ENCODE measurements at regions not wholly inside any gene's neighbourhood (a gene's known extent, or its start where the extent isn't known, plus 50 kb on each side); places are given as distances from the start of the nearest gene placed in this dataset.

DNA sequence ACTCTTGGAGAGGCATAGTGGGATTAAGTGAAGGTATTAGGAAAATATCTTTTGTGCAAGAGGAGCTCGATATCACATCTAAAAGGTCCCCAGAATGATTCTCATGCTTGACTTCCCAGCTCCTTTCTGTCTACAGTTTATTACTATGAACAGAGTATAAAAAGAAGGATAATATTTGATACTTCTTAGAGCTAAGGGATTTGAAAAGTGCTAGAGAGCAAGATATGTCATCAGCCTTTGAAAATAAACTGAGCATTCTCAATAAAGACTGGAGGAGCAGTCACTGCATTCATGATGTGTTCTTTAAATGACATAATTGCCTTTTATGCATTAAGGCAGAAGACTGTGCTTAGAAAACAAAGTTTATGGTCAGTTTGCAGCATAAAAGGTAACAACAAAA lies 543.2 kb upstream of the NRXN1 start:
- intact Hi-C loops (cut with DNase I) = no loop called here
- H3K36me3 ChIP-seq = no peaks in the 10 kb centered on the region
- DNase-seq (no peak), ATAC-seq (no peak)
- WGBS (ENCODE audit: insufficient coverage, low coverage, low lambda C conversion rate, missing lambda C conversion rate) = 53% methylated on average over 1 of the region's 1 CpG
- H3K4me1 ChIP-seq = no peaks in the 10 kb centered on the region
- H3K4me3 ChIP-seq = no peak overlapping the region
- H3K9me3 ChIP-seq = no peaks in the 10 kb centered on the region
- TF ChIP-seq POLR2A (IDR thresholded peaks at IDR 0.05) = no peak
- TF ChIP-seq, protein P1, sequence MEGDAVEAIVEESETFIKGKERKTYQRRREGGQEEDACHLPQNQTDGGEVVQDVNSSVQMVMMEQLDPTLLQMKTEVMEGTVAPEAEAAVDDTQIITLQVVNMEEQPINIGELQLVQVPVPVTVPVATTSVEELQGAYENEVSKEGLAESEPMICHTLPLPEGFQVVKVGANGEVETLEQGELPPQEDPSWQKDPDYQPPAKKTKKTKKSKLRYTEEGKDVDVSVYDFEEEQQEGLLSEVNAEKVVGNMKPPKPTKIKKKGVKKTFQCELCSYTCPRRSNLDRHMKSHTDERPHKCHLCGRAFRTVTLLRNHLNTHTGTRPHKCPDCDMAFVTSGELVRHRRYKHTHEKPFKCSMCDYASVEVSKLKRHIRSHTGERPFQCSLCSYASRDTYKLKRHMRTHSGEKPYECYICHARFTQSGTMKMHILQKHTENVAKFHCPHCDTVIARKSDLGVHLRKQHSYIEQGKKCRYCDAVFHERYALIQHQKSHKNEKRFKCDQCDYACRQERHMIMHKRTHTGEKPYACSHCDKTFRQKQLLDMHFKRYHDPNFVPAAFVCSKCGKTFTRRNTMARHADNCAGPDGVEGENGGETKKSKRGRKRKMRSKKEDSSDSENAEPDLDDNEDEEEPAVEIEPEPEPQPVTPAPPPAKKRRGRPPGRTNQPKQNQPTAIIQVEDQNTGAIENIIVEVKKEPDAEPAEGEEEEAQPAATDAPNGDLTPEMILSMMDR (IDR thresholded peaks at IDR 0.05) = no peak
- H3K27ac ChIP-seq = no peak overlapping the region
- no peaks in the 10 kb centered on the region for H3K27me3 ChIP-seq

DNA sequence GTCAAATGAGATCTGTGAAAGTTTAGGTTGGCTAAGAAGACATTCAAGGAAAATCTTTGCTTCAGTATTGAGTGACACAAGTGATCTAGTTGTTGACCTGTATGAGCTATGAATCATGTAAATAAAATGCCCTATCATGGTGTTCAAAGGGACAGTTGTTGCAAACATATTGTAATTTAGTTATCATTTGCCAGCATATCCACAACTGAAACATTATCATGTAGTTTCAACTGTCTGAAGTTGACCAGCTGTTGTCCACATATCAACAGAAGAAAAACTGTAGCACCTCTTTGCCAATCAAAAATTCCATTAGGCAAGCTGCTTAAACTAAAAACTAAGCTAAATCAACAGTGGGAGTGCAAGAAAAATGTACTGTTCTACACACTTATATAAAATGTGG lies 527.1 kb upstream of the NRXN1 start:
- H3K9me3 ChIP-seq = no peaks in the 10 kb centered on the region
- TF ChIP-seq, protein P1 (IDR thresholded peaks at IDR 0.05) = no peak
- TF ChIP-seq POLR2A (IDR thresholded peaks at IDR 0.05) = no peak
- no peak for ATAC-seq

DNA sequence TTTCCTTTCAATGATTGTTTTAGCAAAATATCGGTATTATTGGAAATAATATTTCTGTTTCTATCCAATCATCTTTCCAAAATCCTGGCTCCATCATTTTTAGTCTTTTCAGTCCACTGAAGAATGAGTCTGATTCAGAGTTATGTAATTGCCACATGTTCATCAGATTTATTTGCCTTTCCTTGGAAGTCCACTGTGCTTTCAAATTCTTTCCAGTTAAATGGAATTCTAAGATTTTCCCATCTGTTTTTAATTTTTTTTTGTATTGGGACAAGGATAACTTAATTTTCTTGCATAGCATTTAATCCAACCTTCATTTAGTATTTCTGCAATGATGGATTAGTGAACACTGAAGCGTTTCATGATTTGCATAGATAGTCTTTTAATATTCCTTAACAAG lies 521.5 kb upstream of the NRXN1 start:
- no peak for ATAC-seq
- intact Hi-C loops (cut with DNase I) = no loop called here
- Histone ChIP-seq H3K9me3 (no peaks in the 10 kb centered on the region), H3K27me3 (no peaks in the 10 kb centered on the region), H3K4me1 (no peaks in the 10 kb centered on the region), H3K27ac (no peak overlapping the region), H3K36me3 (no peaks in the 10 kb centered on the region), H3K4me3 (no peak overlapping the region)
- TF ChIP-seq, protein P1 (IDR thresholded peaks at IDR 0.05) = no peak
- TF ChIP-seq POLR2A (IDR thresholded peaks at IDR 0.05) = no peak
- DNase-seq = no peak
- WGBS (ENCODE audit: insufficient coverage, low coverage, low lambda C conversion rate, missing lambda C conversion rate) = 64% methylated on average over 2 of the region's 2 CpGs

More for the DNA sequence above, 527.1 kb upstream of the NRXN1 start:
- no peak overlapping the region for H3K27ac ChIP-seq
- no peaks in the 10 kb centered on the region for H3K27me3 ChIP-seq
- H3K4me3 ChIP-seq = no peak overlapping the region
- DNase-seq = no peak
- no peaks in the 10 kb centered on the region for H3K4me1 ChIP-seq
- no peaks in the 10 kb centered on the region for H3K36me3 ChIP-seq
- intact Hi-C loops (cut with DNase I) = no loop called here

DNA sequence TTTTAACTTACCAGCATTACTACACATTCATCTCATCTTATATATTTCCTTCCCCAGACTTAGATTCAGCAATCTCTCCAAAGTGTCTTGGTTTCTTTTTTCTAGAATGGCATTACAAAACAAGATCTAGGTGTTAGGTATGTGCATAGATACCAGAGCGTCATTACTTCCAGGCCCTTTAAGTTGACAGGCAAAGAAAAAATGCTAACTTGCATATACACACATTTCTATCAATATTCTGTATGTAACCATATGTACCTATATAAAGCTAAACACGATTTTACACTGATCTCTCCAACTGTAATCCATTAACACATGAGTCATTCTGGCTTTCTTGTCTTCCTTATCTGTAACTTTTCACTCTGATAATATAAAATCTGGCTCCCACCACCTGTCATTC lies 503.8 kb upstream of the NRXN1 start:
- Histone ChIP-seq H3K4me1 (no peaks in the 10 kb centered on the region), H3K27ac (no peak overlapping the region), H3K36me3 (no peaks in the 10 kb centered on the region), H3K27me3 (no peaks in the 10 kb centered on the region), H3K9me3 (no peaks in the 10 kb centered on the region), H3K4me3 (no peak overlapping the region)
- DNase-seq (no peak), ATAC-seq (no peak)
- TF ChIP-seq, protein P1 (IDR thresholded peaks at IDR 0.05) = no peak
- TF ChIP-seq POLR2A (IDR thresholded peaks at IDR 0.05) = no peak
- intact Hi-C loops (cut with DNase I) = no loop called here
- 42% methylated on average over 2 of the region's 2 CpGs for WGBS (ENCODE audit: insufficient coverage, low coverage, low lambda C conversion rate, missing lambda C conversion rate)

DNA sequence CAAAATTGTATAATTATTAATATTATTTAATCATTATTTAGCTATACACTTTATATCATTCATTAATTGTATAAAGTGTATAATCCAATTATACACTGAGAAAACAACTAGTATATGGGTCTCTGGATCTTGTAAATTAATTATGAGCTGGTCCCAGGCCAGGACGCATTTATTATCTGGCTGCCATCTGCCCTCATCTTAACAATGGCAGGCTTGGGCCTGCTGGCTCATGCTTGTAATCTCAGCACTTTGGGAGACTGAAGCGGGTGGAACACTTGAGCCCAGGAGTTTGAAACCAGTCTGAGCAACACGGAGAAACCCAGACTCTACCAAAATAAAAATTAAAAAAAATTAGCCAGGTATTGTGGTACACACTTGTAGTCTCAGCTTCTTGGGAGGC lies 502.2 kb upstream of the NRXN1 start:
- intact Hi-C loops (cut with DNase I) = no loop called here

More for the DNA sequence above, 502.2 kb upstream of the NRXN1 start:
- no peaks in the 10 kb centered on the region for H3K9me3 ChIP-seq
- 85% methylated on average over 3 of the region's 3 CpGs for WGBS (ENCODE audit: insufficient coverage, low coverage, low lambda C conversion rate, missing lambda C conversion rate)
- H3K4me3 ChIP-seq = no peak overlapping the region
- no peak for DNase-seq
- no peaks in the 10 kb centered on the region for H3K4me1 ChIP-seq
- no peak overlapping the region for H3K27ac ChIP-seq
- no peak for ATAC-seq
- H3K36me3 ChIP-seq = no peaks in the 10 kb centered on the region
- no peak for TF ChIP-seq POLR2A (IDR thresholded peaks at IDR 0.05)
- TF ChIP-seq, protein P1 (IDR thresholded peaks at IDR 0.05) = no peak
- H3K27me3 ChIP-seq = no peaks in the 10 kb centered on the region

Measured in right lobe of liver (tissue), 6 donors.